T-cell (primary cell): ENCODE measurements at regions not wholly inside any gene's neighbourhood (a gene's known extent, or its start where the extent isn't known, plus 50 kb on each side); places are given as distances from the start of the nearest gene placed in this dataset.

Experiments used
- ATAC-seq, 4 experiments: fragments of 200-7000 bp in 3 of 4; fragments of 150-1000 bp in 1 of 4; cut with Tn5 transposase; replicated peaks in 1 of 4; 1 replicate in 3 of 4; 2 replicates in 1 of 4; pipeline ENCODE4 v1.10.0; 2021; ENCODE audit warnings: moderate library complexity in 3 of 4, mild to moderate bottlenecking in 2 of 4, moderate number of reproducible peaks in 1 of 4
- CTCF ChIA-PET, 2 donors: fragments of 300-600 bp; sonication (Branson Sonifier 250); formaldehyde crosslinking; loops; one replicate each; lab custom pipeline; 2022; ENCODE audit warnings: antibody characterized with exemption in 2 of 2; lab: Charles Lee
- POLR2A ChIA-PET, 2 donors: fragments of 300-600 bp; sonication (Branson Sonifier 250); formaldehyde crosslinking; loops; one replicate each; lab custom pipeline; 2022; ENCODE audit warnings: antibody characterized with exemption in 2 of 2; lab: Charles Lee
- DNase-seq, 35 experiments: peaks; one replicate each; pipeline versions ENCODE4 v3.0.0 to v3.0.0-alpha.2; 2013 to 2023
- H3K27ac ChIP-seq: one replicate; pipeline ENCODE4 v1.5.1; 2013; ENCODE audit warnings: low read length
- H3K27me3 ChIP-seq, 2 experiments: replicated peaks in 1 of 2; 1 replicate in 1 of 2; 2 replicates in 1 of 2; pipeline versions ENCODE4 v1.6.1 to v1.7.0; 2013; ENCODE audit warnings: low read length in 1 of 2, mixed read lengths in 1 of 2; ENCODE audit not compliant: control insufficient read depth in 2 of 2, insufficient read depth in 2 of 2; ENCODE audit errors: extremely low read depth in 1 of 2
- H3K36me3 ChIP-seq, 2 donors: 1 replicate in 1 of 2; 2 replicates in 1 of 2; pipeline versions ENCODE4 v1.6.1 to v1.7.0; 2013; ENCODE audit warnings: low read length in 1 of 2; ENCODE audit not compliant: control insufficient read depth in 2 of 2, insufficient read depth in 1 of 2; ENCODE audit errors: extremely low read depth in 1 of 2
- H3K4me1 ChIP-seq, 2 experiments: 1 replicate in 1 of 2; 2 replicates in 1 of 2; pipeline versions ENCODE4 v1.6.1 to v1.7.0; 2013; ENCODE audit warnings: low read length in 2 of 2, mixed read lengths in 1 of 2; ENCODE audit not compliant: insufficient read depth in 2 of 2, control insufficient read depth in 1 of 2; ENCODE audit errors: extremely low read depth in 1 of 2
- H3K4me3 ChIP-seq, 2 donors: 1 replicate in 1 of 2; 2 replicates in 1 of 2; pipeline versions ENCODE4 v1.5.1 to v1.7.0; 2013; ENCODE audit warnings: mild to moderate bottlenecking in 2 of 2, low read length in 1 of 2, moderate library complexity in 1 of 2; ENCODE audit not compliant: control insufficient read depth in 1 of 2; ENCODE audit errors: extremely low read depth in 1 of 2
- H3K9me3 ChIP-seq: 2 replicates; pipeline ENCODE4 v1.7.0; 2013
- H3K27ac Mint-ChIP-seq, 2 donors: one replicate each; pipeline ENCODE4 v1.8.0; 2020 to 2021; ENCODE audit warnings: mild to moderate bottlenecking in 2 of 2, mixed read lengths in 2 of 2
- H3K27me3 Mint-ChIP-seq, 2 donors: one replicate each; pipeline ENCODE4 v1.8.0; 2021 to 2022; ENCODE audit warnings: mixed read lengths in 2 of 2
- H3K36me3 Mint-ChIP-seq: one replicate; pipeline ENCODE4 v1.8.0; 2021; ENCODE audit warnings: mixed read lengths
- H3K4me1 Mint-ChIP-seq, 3 donors: one replicate each; pipeline ENCODE4 v1.8.0; 2020 to 2022; ENCODE audit warnings: mixed read lengths in 3 of 3, mild to moderate bottlenecking in 1 of 3
- H3K4me3 Mint-ChIP-seq, 3 donors: one replicate each; pipeline ENCODE4 v1.8.0; 2020 to 2022; ENCODE audit warnings: mild to moderate bottlenecking in 3 of 3, mixed read lengths in 3 of 3, moderate library complexity in 3 of 3
- H3K9me3 Mint-ChIP-seq, 3 donors: one replicate each; pipeline ENCODE4 v1.8.0; 2020 to 2022; ENCODE audit warnings: mixed read lengths in 3 of 3
- WGBS: methylation state at CpG from one replicate; pipeline ENCODE4 v1.1.5; 2013; ENCODE audit warnings: missing lambda C conversion rate; ENCODE audit not compliant: insufficient coverage; 5-methylcytosine and 5-hydroxymethylcytosine counted together

DNA sequence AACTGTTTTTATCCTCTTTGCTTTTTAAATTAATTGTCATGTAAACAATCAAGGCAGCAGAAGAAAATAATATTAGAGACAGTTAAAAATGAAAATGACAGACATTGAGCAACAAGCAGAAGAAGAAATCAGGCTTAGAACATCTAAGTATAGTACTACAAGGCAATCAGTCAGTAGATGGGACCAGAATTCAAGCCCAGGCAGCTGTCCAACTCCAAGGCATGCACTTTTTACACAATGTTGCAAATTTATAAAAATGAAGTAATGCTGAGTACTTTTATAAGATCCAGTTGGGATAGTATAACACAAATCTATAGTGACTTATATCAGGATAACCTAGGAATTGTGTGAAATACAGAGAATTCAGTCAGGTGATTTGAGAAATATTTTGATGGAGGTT is 2815.8 kb downstream of the PCDH9 start:
- Mint-ChIP-seq H3K36me3 (no peaks in the 10 kb centered on the region), H3K4me3 (no peak overlapping the region), H3K27me3 (no peaks in the 10 kb centered on the region), H3K27ac (no peak overlapping the region), H3K9me3 (peaks cover 9 to 12% (median 10%) of the 10 kb centered on the region in 3 donors), H3K4me1 (no peaks in the 10 kb centered on the region)
- no peak overlapping the region for H3K4me3 ChIP-seq
- CTCF ChIA-PET, result no interaction called here
- no peaks in the 10 kb centered on the region for H3K36me3 ChIP-seq
- DNase-seq, result no peak
- H3K27ac ChIP-seq, result no peak overlapping the region
- no peaks in the 10 kb centered on the region for H3K27me3 ChIP-seq
- ATAC-seq, result no peak
- no peaks in the 10 kb centered on the region for H3K4me1 ChIP-seq
- H3K9me3 ChIP-seq, result no peaks in the 10 kb centered on the region
- POLR2A ChIA-PET, result no interaction called here

DNA sequence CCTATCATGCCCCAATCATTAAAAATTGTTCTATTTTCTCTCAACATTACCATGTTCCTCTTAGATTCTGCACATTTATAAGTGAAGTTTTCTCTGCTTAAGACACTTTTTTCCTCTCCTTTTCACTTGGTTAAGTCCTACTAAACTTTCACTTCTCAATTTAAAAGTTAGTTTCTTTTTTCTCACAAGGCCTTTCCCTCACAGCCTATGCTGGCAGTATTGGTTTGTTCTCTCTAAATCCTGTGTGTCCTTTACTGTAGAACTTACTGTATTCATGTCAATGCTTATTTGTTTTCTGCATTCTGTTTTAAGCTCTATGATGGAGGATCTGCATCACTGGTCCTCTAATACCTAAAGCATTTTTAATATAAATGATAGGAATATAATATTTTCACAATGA is 2816.6 kb downstream of the PCDH9 start:
- Histone ChIP-seq H3K4me1 (no peaks in the 10 kb centered on the region), H3K9me3 (no peaks in the 10 kb centered on the region), H3K27ac (no peak overlapping the region), H3K27me3 (no peaks in the 10 kb centered on the region), H3K4me3 (no peak overlapping the region), H3K36me3 (no peaks in the 10 kb centered on the region)
- DNase-seq (no peak), ATAC-seq (no peak)
- ChIA-PET CTCF (no interaction called here), POLR2A (no interaction called here)
- Mint-ChIP-seq H3K4me1 (no peaks in the 10 kb centered on the region), H3K9me3 (peaks cover 10 to 14% (median 14%) of the 10 kb centered on the region in 3 donors), H3K36me3 (no peaks in the 10 kb centered on the region), H3K27ac (no peak overlapping the region), H3K4me3 (no peak overlapping the region), H3K27me3 (no peaks in the 10 kb centered on the region)

DNA sequence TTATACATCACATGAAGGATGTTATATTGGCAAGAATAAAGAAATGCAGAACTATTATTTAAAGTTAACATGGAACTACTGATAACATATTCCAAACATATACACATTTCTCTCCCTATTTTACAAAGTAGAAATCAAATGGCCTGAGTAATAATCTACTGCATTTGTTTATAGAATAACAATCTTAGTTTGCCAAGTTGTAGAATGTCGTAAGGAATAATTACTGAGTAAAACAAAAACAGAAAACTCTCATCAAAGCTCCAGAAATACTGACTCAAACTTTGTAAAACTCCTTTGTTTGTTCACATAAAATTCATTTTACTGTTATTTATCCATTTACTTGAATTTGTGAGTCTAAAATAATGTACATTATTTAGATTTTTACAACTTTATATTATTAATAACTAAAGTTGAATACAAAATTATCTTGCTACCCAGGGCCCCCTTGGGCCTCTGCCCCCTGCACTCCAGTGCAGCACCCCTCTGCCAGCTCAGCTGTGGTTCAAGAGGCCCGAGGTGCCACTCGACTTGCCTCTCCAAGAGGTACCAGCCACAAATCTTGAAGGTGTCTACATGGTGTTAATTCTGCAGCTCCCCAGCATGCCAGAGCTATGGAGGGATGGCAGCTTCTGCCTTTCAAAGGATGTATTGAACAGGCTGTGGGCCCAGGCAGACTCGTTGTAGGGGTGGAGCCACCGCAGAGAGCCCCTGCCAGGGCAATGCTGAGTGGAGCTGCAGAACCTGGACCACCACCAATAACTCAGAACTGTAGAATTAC is 2819.7 kb downstream of the PCDH9 start:
- H3K4me3 ChIP-seq, result no peak overlapping the region
- ChIA-PET CTCF (no interaction called here), POLR2A (no interaction called here)
- no peak overlapping the region for H3K27ac ChIP-seq
- ATAC-seq, result no peak
- H3K27me3 ChIP-seq, result no peaks in the 10 kb centered on the region
- Mint-ChIP-seq H3K4me3 (no peak overlapping the region), H3K27me3 (no peaks in the 10 kb centered on the region), H3K4me1 (no peaks in the 10 kb centered on the region), H3K9me3 (peaks cover 21 to 33% (median 25%) of the 10 kb centered on the region in 3 donors), H3K27ac (no peak overlapping the region), H3K36me3 (no peaks in the 10 kb centered on the region)
- H3K4me1 ChIP-seq, result no peaks in the 10 kb centered on the region
- no CpG with 5 or more reads among the region's 5 CpGs for WGBS
- no peaks in the 10 kb centered on the region for H3K9me3 ChIP-seq
- H3K36me3 ChIP-seq, result no peaks in the 10 kb centered on the region
- no peak for DNase-seq

DNA sequence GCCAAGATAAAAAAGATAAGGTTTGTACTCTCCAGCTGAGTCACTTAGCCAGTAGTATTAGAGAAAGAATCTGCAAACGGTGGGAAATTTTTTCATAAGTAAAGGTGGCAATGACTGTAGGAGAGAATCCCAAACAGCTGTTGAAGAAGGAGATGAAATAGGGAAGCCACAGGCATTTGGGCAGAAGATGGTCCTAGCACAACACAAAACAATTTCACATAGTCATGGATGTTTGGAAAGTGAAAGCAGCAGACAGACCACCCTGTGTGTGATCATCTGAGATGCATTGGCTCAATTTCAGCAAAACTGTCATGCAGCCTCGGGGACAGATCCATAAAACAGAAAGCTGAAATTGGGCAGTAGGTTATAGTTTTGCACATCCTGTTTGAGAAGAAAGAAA is 2832.4 kb downstream of the PCDH9 start:
- Mint-ChIP-seq H3K9me3 (peaks cover 2 to 20% (median 5%) of the 10 kb centered on the region in 3 donors), H3K4me1 (no peaks in the 10 kb centered on the region), H3K27ac (no peak overlapping the region), H3K36me3 (no peaks in the 10 kb centered on the region), H3K4me3 (no peak overlapping the region), H3K27me3 (no peaks in the 10 kb centered on the region)
- Histone ChIP-seq H3K9me3 (no peaks in the 10 kb centered on the region), H3K4me3 (no peak overlapping the region), H3K27me3 (no peaks in the 10 kb centered on the region), H3K27ac (no peak overlapping the region), H3K4me1 (no peaks in the 10 kb centered on the region), H3K36me3 (no peaks in the 10 kb centered on the region)
- no CpG with 5 or more reads among the region's 2 CpGs for WGBS
- ChIA-PET CTCF (no interaction called here), POLR2A (no interaction called here)
- DNase-seq (no peak), ATAC-seq (no peak)

DNA sequence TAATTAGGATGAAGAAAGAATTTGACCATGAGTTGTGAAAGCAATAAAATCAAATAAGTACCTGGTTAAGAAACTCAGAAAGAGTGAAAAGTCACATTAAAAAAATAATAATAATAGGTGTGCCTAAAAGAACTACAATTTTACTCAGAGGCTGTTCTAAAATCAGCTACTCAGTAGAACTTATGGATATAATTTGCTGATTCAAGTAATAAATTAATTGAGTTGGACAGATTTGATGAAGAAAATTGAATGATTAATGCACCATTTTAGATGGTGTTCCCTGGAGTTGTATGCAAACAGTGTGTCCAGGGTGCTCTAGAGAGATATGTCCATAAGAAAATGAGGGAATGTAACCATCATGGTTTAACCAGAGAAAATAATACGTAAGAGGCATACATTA is 2852.5 kb downstream of the PCDH9 start:
- DNase-seq (no peak), ATAC-seq (no peak)
- H3K9me3 Mint-ChIP-seq, result peaks cover 27 to 33% (median 28%) of the 10 kb centered on the region in 3 donors
- H3K4me3 Mint-ChIP-seq, result no peak overlapping the region
- Histone ChIP-seq H3K27ac (no peak overlapping the region), H3K9me3 (no peaks in the 10 kb centered on the region), H3K27me3 (no peaks in the 10 kb centered on the region), H3K36me3 (no peaks in the 10 kb centered on the region), H3K4me3 (no peak overlapping the region), H3K4me1 (no peaks in the 10 kb centered on the region)
- H3K36me3 Mint-ChIP-seq, result no peaks in the 10 kb centered on the region
- WGBS, result 83% methylated on average over 1 of the region's 1 CpG
- H3K27me3 Mint-ChIP-seq, result no peaks in the 10 kb centered on the region
- no peaks in the 10 kb centered on the region for H3K4me1 Mint-ChIP-seq
- ChIA-PET POLR2A (no interaction called here), CTCF (no interaction called here)
- H3K27ac Mint-ChIP-seq, result no peak overlapping the region

DNA sequence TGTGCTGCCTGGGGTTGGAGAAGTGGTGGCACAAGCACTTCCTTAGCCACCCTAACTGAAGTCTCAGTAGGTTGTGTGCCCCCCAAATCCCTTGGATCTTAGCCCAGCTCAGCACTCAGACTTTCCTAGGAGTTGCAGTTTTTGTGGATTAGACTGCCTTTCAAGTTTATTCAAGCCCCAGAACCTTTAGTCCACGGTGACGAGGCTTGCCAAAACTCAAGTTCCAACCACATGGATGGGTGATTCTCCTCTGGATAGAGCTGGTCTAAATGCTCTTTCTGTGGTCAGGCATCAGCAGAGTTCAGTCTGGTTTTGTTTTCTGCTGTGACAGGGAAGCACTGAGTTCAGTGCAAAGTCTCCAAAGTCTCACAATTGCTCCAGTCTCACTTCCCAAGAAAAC is 2858.7 kb downstream of the PCDH9 start:
- H3K4me3 Mint-ChIP-seq, result no peak overlapping the region
- H3K27me3 Mint-ChIP-seq, result no peaks in the 10 kb centered on the region
- H3K9me3 ChIP-seq, result no peaks in the 10 kb centered on the region
- no peak for ATAC-seq
- ChIA-PET POLR2A (no interaction called here), CTCF (no interaction called here)
- 100% methylated on average over 2 of the region's 2 CpGs for WGBS
- no peaks in the 10 kb centered on the region for H3K27me3 ChIP-seq
- H3K4me3 ChIP-seq, result no peak overlapping the region
- H3K9me3 Mint-ChIP-seq, result peaks cover 27 to 35% (median 32%) of the 10 kb centered on the region in 3 donors
- no peaks in the 10 kb centered on the region for H3K36me3 Mint-ChIP-seq
- no peaks in the 10 kb centered on the region for H3K36me3 ChIP-seq
- no peak overlapping the region for H3K27ac Mint-ChIP-seq
- no peaks in the 10 kb centered on the region for H3K4me1 ChIP-seq
- no peaks in the 10 kb centered on the region for H3K4me1 Mint-ChIP-seq
- no peak for DNase-seq
- no peak overlapping the region for H3K27ac ChIP-seq

DNA sequence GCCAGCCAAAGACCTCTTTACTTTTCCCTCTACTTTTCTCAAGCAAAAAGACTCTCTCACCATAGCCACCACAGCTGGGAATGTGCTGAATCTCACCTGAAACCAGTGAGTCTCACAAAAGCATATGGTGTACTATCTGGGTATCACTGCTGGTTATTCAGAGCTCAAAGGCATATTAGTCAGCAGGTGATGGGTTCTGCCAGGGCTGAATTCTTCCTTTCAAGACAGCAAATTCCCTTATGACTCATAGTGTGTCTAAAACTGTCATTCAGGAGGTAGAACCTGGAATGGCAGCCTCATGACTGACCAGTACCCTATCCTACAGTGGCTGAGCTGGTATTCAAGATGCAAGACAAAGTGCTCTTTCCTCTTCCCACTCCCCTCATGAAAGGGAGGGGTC is 2859.1 kb downstream of the PCDH9 start:
- no peaks in the 10 kb centered on the region for H3K27me3 Mint-ChIP-seq
- ATAC-seq, result no peak

More for the DNA sequence above, 2859.1 kb downstream of the PCDH9 start:
- Histone ChIP-seq H3K9me3 (no peaks in the 10 kb centered on the region), H3K4me3 (no peak overlapping the region), H3K27me3 (no peaks in the 10 kb centered on the region), H3K4me1 (no peaks in the 10 kb centered on the region), H3K36me3 (no peaks in the 10 kb centered on the region), H3K27ac (no peak overlapping the region)
- CTCF ChIA-PET, result no interaction called here
- Mint-ChIP-seq H3K9me3 (peaks cover 27 to 39% (median 32%) of the 10 kb centered on the region in 3 donors), H3K27ac (no peak overlapping the region), H3K4me3 (no peak overlapping the region), H3K4me1 (no peaks in the 10 kb centered on the region), H3K36me3 (no peaks in the 10 kb centered on the region)
- POLR2A ChIA-PET, result no interaction called here
- DNase-seq, result no peak
